Astrocyte (in vitro differentiated cells and primary cell): ENCODE measurements at regions not wholly inside any gene's neighbourhood (a gene's known extent, or its start where the extent isn't known, plus 50 kb on each side); places are given as distances from the start of the nearest gene placed in this dataset.

Source experiments
- CTCF ChIP-seq: IDR thresholded peaks from 2 replicates; pipeline ENCODE4 v1.5.1; 2011; ENCODE audit warnings: low read depth, mild to moderate bottlenecking, inconsistent platforms, low read length, moderate library complexity; ENCODE audit not compliant: insufficient read depth
- EZH2 ChIP-seq: IDR thresholded peaks from 2 replicates; pipeline ENCODE4 v1.6.1; 2012; ENCODE audit warnings: mild to moderate bottlenecking, low read length, inconsistent platforms; ENCODE audit not compliant: insufficient read depth

- no peak for TF ChIP-seq CTCF
- no peak for TF ChIP-seq EZH2
Observed at GRCh38 chr13:90889906-90890834, 457.3 kb upstream of the MIR17HG start.
